ENCODE measurements at regions not wholly inside any gene's neighbourhood (a gene's known extent, or its start where the extent isn't known, plus 50 kb on each side); places are given as distances from the start of the nearest gene placed in this dataset.

GRCh38 chr18:72692086-72692485 is 147.9 kb upstream of the CBLN2 start:
- DNase-seq, result no peak

- DNase-seq, result no peak
Observed at GRCh38 chr18:72687736-72688135, 143.6 kb upstream of the CBLN2 start.

- DNase-seq, result no peak
Observed at GRCh38 chr18:72675394-72675793, 131.3 kb upstream of the CBLN2 start.

- DNase-seq, result no peak
Observed at GRCh38 chr18:72674710-72675109, 130.6 kb upstream of the CBLN2 start.

GRCh38 chr18:72673242-72673641 is 129.1 kb upstream of the CBLN2 start:
- no peak for DNase-seq

GRCh38 chr18:72672364-72673184 is 128.4 kb upstream of the CBLN2 start:
- DNase-seq, result peak; percentile 23

GRCh38 chr18:72667932-72668331 is 123.8 kb upstream of the CBLN2 start:
- DNase-seq, result no peak

- peak; percentile 44 for DNase-seq
Observed at GRCh38 chr18:72652990-72653593, 109.0 kb upstream of the CBLN2 start.

GRCh38 chr18:72651033-72651432 is 106.9 kb upstream of the CBLN2 start:
- DNase-seq, result no peak

- no peak for DNase-seq
Observed at GRCh38 chr18:72648481-72648960, 104.4 kb upstream of the CBLN2 start.

GRCh38 chr18:72648079-72648478 is 103.9 kb upstream of the CBLN2 start:
- no peak for DNase-seq

- no peak for DNase-seq
Observed at GRCh38 chr18:72640557-72640956, 96.4 kb upstream of the CBLN2 start.

GRCh38 chr18:72638376-72638775 is 94.2 kb upstream of the CBLN2 start:
- no peak for DNase-seq

GRCh38 chr18:72637721-72638120 is 93.6 kb upstream of the CBLN2 start:
- DNase-seq, result no peak

GRCh38 chr18:72637299-72637698 is 93.2 kb upstream of the CBLN2 start:
- DNase-seq, result no peak

GRCh38 chr18:72636611-72637010 is 92.5 kb upstream of the CBLN2 start:
- no peak for DNase-seq

- DNase-seq, result no peak
Observed at GRCh38 chr18:72634500-72634899, 90.4 kb upstream of the CBLN2 start.

- no peak for DNase-seq
Observed at GRCh38 chr18:72630991-72631390, 86.8 kb upstream of the CBLN2 start.

GRCh38 chr18:72623444-72623843 is 79.3 kb upstream of the CBLN2 start:
- DNase-seq, result no peak

GRCh38 chr18:72613534-72613930 is 69.4 kb upstream of the CBLN2 start:
- DNase-seq, result no peak

GRCh38 chr18:72612894-72613533 is 68.9 kb upstream of the CBLN2 start:
- no peak for DNase-seq

- DNase-seq, result no peak
Observed at GRCh38 chr18:72605376-72605775, 61.2 kb upstream of the CBLN2 start.

- DNase-seq, result no peak
Observed at GRCh38 chr18:72601944-72602343, 57.8 kb upstream of the CBLN2 start.

GRCh38 chr18:72601481-72601880 is 57.3 kb upstream of the CBLN2 start:
- DNase-seq, result no peak

Measured in activated CD4-positive, alpha-beta T cell treated with anti-CD3 and anti-CD28 coated beads, Interleukin-2, amount 50 U/mL, for 16 hours (primary cell).